Glomerular endothelial cell (primary cell): ENCODE measurements at regions not wholly inside any gene's neighbourhood (a gene's known extent, or its start where the extent isn't known, plus 50 kb on each side); places are given as distances from the start of the nearest gene placed in this dataset.

Experiments
- DNase-seq: peaks from one replicate; pipeline ENCODE4 v3.0.0-alpha.2; 2011; ENCODE audit warnings: low read depth, low spot score; ENCODE audit errors: extremely low read depth

DNA sequence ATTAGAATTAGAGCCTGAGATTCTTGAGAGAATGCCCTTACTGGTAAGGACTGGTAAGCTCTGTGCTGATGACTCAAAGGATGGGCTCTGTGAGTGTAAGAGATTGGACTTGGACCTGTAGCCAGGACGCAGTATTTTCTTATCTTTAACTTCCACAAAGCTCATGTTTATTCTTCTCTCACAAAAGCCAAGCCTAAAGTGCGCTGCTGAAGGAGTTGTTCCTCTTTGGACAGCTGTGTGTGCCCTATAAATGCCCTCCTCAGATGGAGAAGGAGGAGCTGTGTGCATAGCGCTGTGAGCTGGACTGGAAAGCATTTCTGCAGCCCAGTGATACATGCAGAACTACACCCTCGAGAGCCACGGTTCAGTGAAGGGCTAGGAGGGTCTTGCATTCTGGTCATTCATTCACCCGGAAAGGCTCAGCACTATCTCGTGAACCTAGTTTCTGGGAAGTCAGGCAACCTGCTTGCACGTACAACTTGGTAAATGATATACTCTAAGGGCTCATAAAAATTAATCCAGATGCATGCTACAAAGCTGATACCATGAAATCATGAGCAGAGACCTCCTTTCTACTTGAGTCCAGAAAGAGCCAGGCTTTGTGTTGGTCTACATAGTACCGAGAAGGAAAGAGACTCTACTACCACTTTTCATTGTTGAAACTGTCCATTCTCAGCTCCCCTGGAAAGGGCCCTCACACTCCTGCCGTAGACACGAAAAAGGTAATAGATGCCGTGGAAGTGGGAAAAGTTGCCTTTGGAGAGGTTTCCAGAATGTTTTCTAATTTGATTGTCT is 103.0 kb upstream of the TBL1XR1 start:
- no peak for DNase-seq

- DNase-seq: no peak
Observed at GRCh38 chr3:177300842-177301241, 103.6 kb upstream of the TBL1XR1 start.

- no peak for DNase-seq
Observed at GRCh38 chr3:177306252-177306651, 109.0 kb upstream of the TBL1XR1 start.

- DNase-seq: no peak
Observed at GRCh38 chr3:177307391-177307790, 110.1 kb upstream of the TBL1XR1 start.

GRCh38 chr3:177307826-177308225 is 110.5 kb upstream of the TBL1XR1 start:
- DNase-seq: no peak

DNA sequence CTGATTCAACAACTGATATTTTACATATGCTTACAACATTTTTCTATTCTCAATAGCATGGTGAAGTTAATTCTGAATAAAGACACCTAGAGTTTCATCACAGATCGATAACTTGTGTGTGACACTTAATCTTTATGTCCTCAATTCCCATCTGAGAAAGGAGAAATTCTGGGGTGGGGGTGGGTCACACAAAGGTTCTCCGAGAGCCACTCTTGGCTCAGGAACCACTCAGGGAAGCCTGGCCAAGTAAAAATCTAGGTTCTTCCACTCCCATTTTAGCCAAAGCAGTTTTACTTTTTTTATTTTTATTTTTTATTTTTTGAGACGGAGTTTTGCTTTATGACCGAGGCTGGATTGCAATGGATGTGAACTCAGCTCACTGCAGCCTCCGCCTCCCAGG is 111.0 kb upstream of the TBL1XR1 start:
- no peak for DNase-seq

DNA sequence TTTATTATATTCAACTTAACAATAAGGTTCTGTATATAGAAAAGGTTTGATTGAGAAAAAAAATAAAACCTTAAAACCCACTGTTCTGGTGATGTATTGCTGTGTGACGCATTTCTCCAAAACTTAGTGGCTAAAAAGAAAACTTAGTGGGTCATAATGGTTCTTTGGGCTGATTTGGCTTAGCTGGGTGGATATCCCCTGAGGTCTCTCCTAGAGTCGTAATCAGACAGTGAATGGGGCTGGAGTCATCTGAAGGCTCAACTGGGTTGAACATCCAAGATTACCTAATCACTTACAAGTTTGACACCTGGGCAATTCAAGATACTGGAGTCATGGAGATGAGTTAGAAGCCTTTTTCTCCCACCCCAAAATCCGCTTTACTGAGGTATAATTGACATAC is 111.6 kb upstream of the TBL1XR1 start:
- DNase-seq: no peak

DNA sequence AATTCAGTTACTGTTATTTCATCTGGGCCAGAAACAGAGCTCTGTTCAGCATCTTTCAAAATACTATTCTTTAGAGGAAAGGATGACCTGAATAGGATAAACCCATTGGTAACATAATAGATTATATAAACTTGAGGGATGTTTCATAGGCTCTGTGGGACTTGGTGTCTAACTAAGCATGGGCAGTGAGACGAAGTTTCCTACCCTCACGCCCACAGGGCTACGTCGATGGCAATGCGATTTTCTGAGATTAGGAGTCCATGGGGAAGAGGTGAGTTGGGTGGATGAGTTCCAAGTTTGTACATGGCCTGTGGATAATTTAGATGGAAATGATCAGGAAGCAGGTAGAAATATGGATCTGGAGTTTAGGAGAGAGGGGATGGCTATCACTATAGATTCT is 115.2 kb upstream of the TBL1XR1 start:
- DNase-seq: no peak

- DNase-seq: no peak
Observed at GRCh38 chr3:177314897-177315296, 117.6 kb upstream of the TBL1XR1 start.

GRCh38 chr3:177317247-177317646 is 120.0 kb upstream of the TBL1XR1 start:
- no peak for DNase-seq

- no peak for DNase-seq
Observed at GRCh38 chr3:177318559-177318958, 121.3 kb upstream of the TBL1XR1 start.

- DNase-seq: no peak
Observed at GRCh38 chr3:177320765-177321247, 123.5 kb upstream of the TBL1XR1 start.

DNA sequence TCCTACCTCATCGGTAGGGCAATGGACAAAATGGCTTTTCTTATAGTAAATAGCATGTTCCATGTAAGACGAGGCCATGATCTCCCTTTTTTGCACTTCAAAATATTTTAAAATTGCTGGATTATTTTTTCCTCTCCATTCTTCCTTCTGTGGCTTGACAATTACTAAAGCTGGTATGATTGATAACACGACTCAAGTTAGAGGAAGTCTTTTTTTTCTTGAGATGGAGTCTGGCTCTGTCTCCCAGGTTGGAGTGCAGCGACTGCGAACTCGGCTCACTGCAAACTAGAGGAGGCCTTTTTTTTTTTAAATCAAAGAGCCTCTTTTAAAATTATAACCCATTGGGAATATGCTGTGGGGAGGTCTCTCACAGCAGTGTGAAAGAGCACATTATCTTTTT is 124.5 kb upstream of the TBL1XR1 start:
- no peak for DNase-seq

- no peak for DNase-seq
Observed at GRCh38 chr3:177322881-177323280, 125.6 kb upstream of the TBL1XR1 start.

DNA sequence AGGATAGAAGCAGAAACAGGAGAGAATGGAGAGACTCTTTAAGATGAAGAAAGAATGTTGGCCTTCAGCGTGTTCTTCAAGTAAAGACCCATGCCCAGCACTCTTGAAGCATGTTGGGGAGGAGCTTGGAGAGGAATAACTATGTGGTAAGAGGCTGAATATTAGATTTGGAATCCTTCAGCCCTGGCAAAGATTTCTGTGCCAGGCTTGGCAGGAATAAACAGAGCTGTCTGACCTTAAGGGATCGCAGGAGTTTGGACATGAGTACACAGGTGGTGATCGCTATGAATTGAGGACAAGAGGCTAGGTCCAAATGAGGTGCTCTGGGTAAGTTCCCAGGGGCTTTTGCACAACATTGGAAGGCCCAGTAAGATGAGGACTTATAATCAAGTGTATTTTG is 132.6 kb upstream of the TBL1XR1 start:
- no peak for DNase-seq

GRCh38 chr3:177330779-177331178 is 133.5 kb upstream of the TBL1XR1 start:
- DNase-seq: no peak

- DNase-seq: no peak
Observed at GRCh38 chr3:177331203-177331835, 134.0 kb upstream of the TBL1XR1 start.

DNA sequence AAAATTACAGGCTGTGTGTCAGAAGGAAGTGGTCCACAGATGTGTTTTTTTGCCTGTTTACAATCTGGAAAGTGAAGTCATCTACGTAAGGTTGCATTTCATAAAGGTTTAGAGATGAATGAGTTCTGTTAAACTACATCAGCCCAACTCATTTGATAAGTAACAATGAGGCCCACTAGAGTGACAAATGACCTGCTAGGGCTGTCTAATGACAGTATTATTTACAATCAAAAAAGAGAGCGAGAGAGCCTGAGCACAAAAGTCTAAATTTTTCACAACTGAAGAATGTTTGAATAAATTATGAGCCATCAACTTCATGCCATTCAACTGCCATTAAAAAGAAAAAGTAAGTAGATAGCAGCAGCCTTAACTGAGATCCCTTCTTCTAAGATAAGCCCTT is 135.7 kb upstream of the TBL1XR1 start:
- DNase-seq: no peak

DNA sequence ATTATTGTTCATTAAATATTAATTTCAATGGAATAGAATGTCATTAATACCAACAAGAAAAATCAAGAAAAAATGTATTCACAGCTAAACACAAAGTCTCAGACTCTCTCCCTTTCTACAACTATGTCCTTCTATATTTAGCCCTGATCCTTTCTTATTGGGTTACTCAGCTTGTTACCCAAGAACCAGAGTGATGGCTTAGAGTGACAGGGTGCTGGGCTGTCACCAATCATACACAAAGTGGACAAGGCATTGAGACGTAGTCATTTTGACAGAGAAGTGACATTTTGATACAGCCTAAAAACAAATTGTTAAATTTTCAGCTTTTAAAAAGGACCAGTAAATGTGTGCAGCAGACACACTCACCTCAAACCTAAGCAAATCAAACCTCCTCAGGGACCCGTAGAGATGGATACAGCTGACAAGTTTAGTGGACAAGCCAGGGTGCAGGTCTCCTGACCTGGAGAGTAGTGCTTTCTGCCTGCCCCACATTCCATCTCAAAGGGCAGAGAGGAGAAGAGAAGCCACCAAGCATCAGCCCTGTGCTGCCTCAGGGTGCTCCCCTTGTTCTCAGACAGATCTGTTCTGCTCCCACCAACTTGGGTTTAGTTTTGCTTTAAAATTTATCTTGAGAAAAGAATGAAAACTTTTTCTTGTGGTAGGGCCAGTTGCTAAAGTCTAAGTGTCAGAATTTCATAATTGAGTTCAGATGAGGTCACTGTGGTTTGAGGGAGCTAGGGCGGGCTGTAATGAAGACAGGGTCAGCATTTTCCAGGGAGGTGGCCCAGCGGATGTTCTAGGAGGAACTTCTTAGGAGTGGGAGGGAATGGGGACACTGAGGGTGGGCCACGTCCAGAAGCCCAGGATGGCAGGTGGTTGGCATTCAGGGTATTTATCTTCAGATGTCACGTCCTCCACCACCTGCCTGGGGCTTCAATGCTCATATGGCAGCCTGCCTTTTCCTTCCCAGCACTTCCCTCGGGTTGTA is 136.5 kb upstream of the TBL1XR1 start:
- no peak for DNase-seq

DNA sequence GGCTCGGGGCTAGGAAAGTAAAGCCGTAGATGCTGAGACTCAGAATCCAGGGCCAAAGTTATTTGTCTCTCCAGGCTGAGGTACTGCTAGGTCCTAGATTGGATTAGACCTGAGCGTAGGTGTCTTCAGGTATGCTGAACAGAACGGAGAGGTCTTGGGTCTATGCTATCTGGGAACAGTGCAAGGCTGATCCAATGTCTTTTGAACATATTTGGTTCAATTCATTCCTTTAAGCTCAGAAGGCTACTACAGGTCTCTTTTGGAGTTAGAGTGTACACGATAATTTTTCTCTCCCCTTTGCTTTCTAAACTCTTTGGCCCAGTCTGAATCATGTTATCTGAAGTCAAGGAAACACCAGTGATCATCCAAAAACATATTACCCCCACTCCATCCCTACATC is 137.5 kb upstream of the TBL1XR1 start:
- DNase-seq: no peak

- no peak for DNase-seq
Observed at GRCh38 chr3:177335728-177336127, 138.4 kb upstream of the TBL1XR1 start.
